ENCODE measurements at regions not wholly inside any gene's neighbourhood (a gene's known extent, or its start where the extent isn't known, plus 50 kb on each side); places are given as distances from the start of the nearest gene placed in this dataset.

- no peaks in the 10 kb centered on the region for H3K36me3 ChIP-seq (ENCODE audit: insufficient read depth, low read length)
- Mint-ChIP-seq H3K4me1 (ENCODE audit: low read depth) (peaks cover 27% of the 10 kb centered on the region), H3K36me3 (ENCODE audit: low read depth) (no peaks in the 10 kb centered on the region), H3K27ac (no peak overlapping the region), H3K4me3 (no peak overlapping the region), H3K27me3 (peaks cover 51% of the 10 kb centered on the region), H3K9me3 (no peaks in the 10 kb centered on the region)
- peaks cover 6% of the 10 kb centered on the region for H3K4me1 ChIP-seq (ENCODE audit: insufficient read depth, low read length)
- DNase-seq = no peak
- ATAC-seq (ENCODE audit: poor library complexity) = no peak
- CTCF ChIA-PET = no interaction called here
- intact Hi-C loops (cut with DNase I, micrococcal nuclease) = no loop called here
- peaks cover 8 to 11% of the 10 kb centered on the region in 2 experiments for H3K27me3 ChIP-seq (ENCODE audit: control insufficient read depth in 1 of 2, insufficient read depth in 2 of 2, low read length in 2 of 2)
- no peak for TF ChIP-seq CTCF (IDR thresholded peaks at IDR 0.05)
- H3K9me3 ChIP-seq (ENCODE audit: control insufficient read depth in 1 of 2, insufficient read depth in 1 of 2, low read length in 2 of 2) = no peaks in the 10 kb centered on the region
- POLR2A ChIA-PET = no interaction called here
- no peak overlapping the region for H3K27ac ChIP-seq (ENCODE audit: low read depth in 1 of 2, low read length in 2 of 2)
- H3K4me3 ChIP-seq (ENCODE audit: low read length) = no peak overlapping the region
Measured at GRCh38 chr10:113226831-113227445, 276.9 kb downstream of the TCF7L2 start.

GRCh38 chr10:113228530-113228929, 278.5 kb downstream of the TCF7L2 start:
- no peak for TF ChIP-seq CTCF (IDR thresholded peaks at IDR 0.05)
- DNase-seq (no peak), ATAC-seq (ENCODE audit: poor library complexity) (no peak)
- peaks cover 23% of the 10 kb centered on the region for H3K4me1 Mint-ChIP-seq (ENCODE audit: low read depth)
- H3K9me3 Mint-ChIP-seq = no peaks in the 10 kb centered on the region
- POLR2A ChIA-PET = no interaction called here
- Histone ChIP-seq H3K4me1 (ENCODE audit: insufficient read depth, low read length) (peaks cover 3% of the 10 kb centered on the region), H3K4me3 (ENCODE audit: low read length) (no peak overlapping the region), H3K36me3 (ENCODE audit: insufficient read depth, low read length) (no peaks in the 10 kb centered on the region), H3K27ac (ENCODE audit: low read depth in 1 of 2, low read length in 2 of 2) (no peak overlapping the region), H3K9me3 (ENCODE audit: control insufficient read depth in 1 of 2, insufficient read depth in 1 of 2, low read length in 2 of 2) (no peaks in the 10 kb centered on the region), H3K27me3 (ENCODE audit: control insufficient read depth in 1 of 2, insufficient read depth in 2 of 2, low read length in 2 of 2) (peaks cover 0 to 5% of the 10 kb centered on the region in 2 experiments)
- intact Hi-C loops (cut with DNase I, micrococcal nuclease) = no loop called here
- CTCF ChIA-PET = no interaction called here
- H3K27me3 Mint-ChIP-seq = peaks cover 36% of the 10 kb centered on the region
- H3K36me3 Mint-ChIP-seq (ENCODE audit: low read depth) = no peaks in the 10 kb centered on the region
- H3K27ac Mint-ChIP-seq = no peak overlapping the region
- H3K4me3 Mint-ChIP-seq = no peak overlapping the region

- TF ChIP-seq CTCF (IDR thresholded peaks at IDR 0.05) = no peak
- H3K9me3 ChIP-seq (ENCODE audit: control insufficient read depth in 1 of 2, insufficient read depth in 1 of 2, low read length in 2 of 2) = no peaks in the 10 kb centered on the region
- no peaks in the 10 kb centered on the region for H3K36me3 ChIP-seq (ENCODE audit: insufficient read depth, low read length)
- Mint-ChIP-seq H3K9me3 (no peaks in the 10 kb centered on the region), H3K4me1 (ENCODE audit: low read depth) (peaks cover 23% of the 10 kb centered on the region), H3K27me3 (peaks cover 28% of the 10 kb centered on the region), H3K4me3 (no peak overlapping the region), H3K27ac (no peak overlapping the region), H3K36me3 (ENCODE audit: low read depth) (no peaks in the 10 kb centered on the region)
- no peak overlapping the region for H3K4me3 ChIP-seq (ENCODE audit: low read length)
- peaks cover 3% of the 10 kb centered on the region for H3K4me1 ChIP-seq (ENCODE audit: insufficient read depth, low read length)
- CTCF ChIA-PET = no interaction called here
- DNase-seq (no peak), ATAC-seq (ENCODE audit: poor library complexity) (no peak)
- H3K27ac ChIP-seq (ENCODE audit: low read depth in 1 of 2, low read length in 2 of 2) = no peak overlapping the region
- intact Hi-C loops (cut with DNase I, micrococcal nuclease) = no loop called here
- peaks cover 0 to 2% of the 10 kb centered on the region in 2 experiments for H3K27me3 ChIP-seq (ENCODE audit: control insufficient read depth in 1 of 2, insufficient read depth in 2 of 2, low read length in 2 of 2)
- POLR2A ChIA-PET = no interaction called here
Measured at GRCh38 chr10:113230011-113230610, 280.1 kb downstream of the TCF7L2 start.

Data from CD4-positive, alpha-beta T cell (primary cell).